H1 (cell line): ENCODE measurements at regions not wholly inside any gene's neighbourhood (a gene's known extent, or its start where the extent isn't known, plus 50 kb on each side); places are given as distances from the start of the nearest gene placed in this dataset.

ENCODE experiments used
- CTCF ChIA-PET: fragments of 300-600 bp; sonication (Branson Sonifier 250); formaldehyde crosslinking; loops from one replicate; lab custom pipeline; 2021; ENCODE audit not compliant: partially characterized antibody; lab: Charles Lee
- POLR2A ChIA-PET: fragments of 300-600 bp; sonication (Branson Sonifier 250); formaldehyde crosslinking; loops from one replicate; lab custom pipeline; 2021; ENCODE audit warnings: inconsistent platforms; ENCODE audit not compliant: partially characterized antibody; lab: Charles Lee
- DNase-seq, 2 experiments: peaks; one replicate each; pipeline versions ENCODE4 v3.0.0 to v3.0.0-alpha.2; 2010 to 2022; ENCODE audit warnings: low spot score in 2 of 2, low read depth in 1 of 2, mixed read lengths in 1 of 2
- FAIRE-seq: peaks from 2 replicates; lab custom pipeline; 2011; peaks lifted over from hg19 to GRCh38; lab: Jason Lieb, UNC
- H2AFZ ChIP-seq: 2 replicates; pipeline ENCODE4 v1.8.1; 2012; ENCODE audit warnings: low read length, inconsistent platforms
- H2AK5ac ChIP-seq: 2 replicates; pipeline ENCODE4 v1.6.1; 2013; ENCODE audit warnings: low read depth, low read length
- H2BK120ac ChIP-seq: replicated peaks from 2 replicates; pipeline ENCODE3; 2013; ENCODE audit warnings: low read depth, low read length, inconsistent platforms
- H2BK12ac ChIP-seq: 2 replicates; pipeline ENCODE4 v1.6.1; 2013; ENCODE audit warnings: low read depth, low read length
- H2BK15ac ChIP-seq: 2 replicates; pipeline ENCODE4 v1.6.1; 2013; ENCODE audit warnings: low read length
- H2BK20ac ChIP-seq: 2 replicates; pipeline ENCODE4 v1.6.1; 2013; ENCODE audit warnings: low read length
- H2BK5ac ChIP-seq: 2 replicates; pipeline ENCODE4 v1.6.1; 2013; ENCODE audit warnings: low read depth, low read length
- H3K14ac ChIP-seq: 2 replicates; pipeline ENCODE4 v1.6.1; 2013; ENCODE audit warnings: inconsistent platforms; ENCODE audit not compliant: insufficient read length
- H3K18ac ChIP-seq: 2 replicates; pipeline ENCODE4 v1.6.1; 2013; ENCODE audit warnings: low read length; ENCODE audit errors: extremely low read depth
- H3K23ac ChIP-seq: 2 replicates; pipeline ENCODE4 v1.6.1; 2013; ENCODE audit warnings: inconsistent platforms; ENCODE audit not compliant: insufficient read length
- H3K23me2 ChIP-seq: 2 replicates; pipeline ENCODE4 v1.6.1; 2013; ENCODE audit warnings: low read depth, low read length
- H3K27ac ChIP-seq: 2 replicates; pipeline ENCODE4 v1.6.1; 2011; ENCODE audit warnings: low read depth, low read length, inconsistent platforms
- H3K27me3 ChIP-seq, 4 experiments: replicated peaks in 1 of 4; 1 replicate in 1 of 4; 2 replicates in 3 of 4; pipeline versions ENCODE4 v1.6.1 to v1.8.1; 2011 to 2013; ENCODE audit warnings: low read length in 3 of 4, mild to moderate bottlenecking in 3 of 4, inconsistent platforms in 2 of 4, mixed read lengths in 2 of 4, moderate library complexity in 1 of 4; ENCODE audit not compliant: control insufficient read depth in 3 of 4, insufficient read depth in 3 of 4; ENCODE audit errors: extremely low read depth in 1 of 4
- H3K36me3 ChIP-seq, 4 experiments: 2 replicates each; pipeline versions ENCODE4 v1.6.1 to v1.8.1; 2011 to 2013; ENCODE audit warnings: mild to moderate bottlenecking in 4 of 4, low read length in 3 of 4, moderate library complexity in 2 of 4, control low read depth in 1 of 4, inconsistent platforms in 1 of 4; ENCODE audit not compliant: insufficient read depth in 4 of 4, control insufficient read depth in 2 of 4
- H3K4ac ChIP-seq: replicated peaks from 2 replicates; pipeline ENCODE3; 2013; ENCODE audit warnings: low read length, low read depth, mixed read lengths, inconsistent platforms; ENCODE audit not compliant: insufficient read length
- H3K4me1 ChIP-seq, 4 experiments: replicated peaks in 1 of 4; 1 replicate in 1 of 4; 2 replicates in 3 of 4; pipeline versions ENCODE4 v1.6.1 to v1.8.1; 2011 to 2013; ENCODE audit warnings: low read length in 3 of 4, inconsistent platforms in 2 of 4, mixed read lengths in 1 of 4; ENCODE audit not compliant: insufficient read depth in 4 of 4, control insufficient read depth in 3 of 4
- H3K4me2 ChIP-seq, 2 experiments: 2 replicates each; pipeline versions ENCODE4 v1.6.1 to v1.8.1; 2011 to 2013; ENCODE audit warnings: low read depth in 2 of 2, low read length in 2 of 2, control low read depth in 1 of 2, inconsistent platforms in 1 of 2, mild to moderate bottlenecking in 1 of 2; ENCODE audit not compliant: insufficient read depth in 1 of 2
- H3K4me3 ChIP-seq, 4 experiments: fragments of 200-600, 300-600 bp in 1 of 4; sonication (generic), shearing (Covaris generic), sonication (Bioruptor Twin) in 1 of 4; 2 replicates each; pipeline versions ENCODE4 v1.5.1 to v1.8.1; 2011 to 2016; ENCODE audit warnings: low read length in 4 of 4, low read depth in 3 of 4, control low read depth in 2 of 4, inconsistent platforms in 2 of 4, mild to moderate bottlenecking in 2 of 4, mixed read lengths in 1 of 4, moderate library complexity in 1 of 4; ENCODE audit not compliant: insufficient read depth in 2 of 4; ENCODE audit errors: extremely low read depth in 1 of 4
- H3K56ac ChIP-seq: replicated peaks from 2 replicates; pipeline ENCODE3; 2013; ENCODE audit warnings: low read depth, mild to moderate bottlenecking, mixed read lengths, low read length, inconsistent platforms; ENCODE audit not compliant: insufficient read length
- H3K79me1 ChIP-seq: 2 replicates; pipeline ENCODE4 v1.6.1; 2013; ENCODE audit warnings: low read depth, low read length, control low read depth
- H3K79me2 ChIP-seq, 2 experiments: 2 replicates each; pipeline versions ENCODE4 v1.6.1 to v1.8.1; 2012 to 2013; ENCODE audit warnings: low read length in 2 of 2, mild to moderate bottlenecking in 2 of 2, inconsistent platforms in 1 of 2; ENCODE audit not compliant: insufficient read depth in 2 of 2, control insufficient read depth in 1 of 2
- H3K9ac ChIP-seq, 4 experiments: replicated peaks in 1 of 4; 1 replicate in 1 of 4; 2 replicates in 3 of 4; pipeline versions ENCODE4 v1.6.1 to v1.8.1; 2011 to 2013; ENCODE audit warnings: low read depth in 3 of 4, low read length in 3 of 4, control low read depth in 2 of 4, mild to moderate bottlenecking in 2 of 4, moderate library complexity in 2 of 4, inconsistent platforms in 1 of 4; ENCODE audit errors: extremely low read depth in 1 of 4
- H3K9me3 ChIP-seq, 2 experiments: 2 replicates each; pipeline versions ENCODE4 v1.6.1 to v1.8.1; 2012 to 2013; ENCODE audit warnings: mild to moderate bottlenecking in 2 of 2, moderate library complexity in 2 of 2, control low read depth in 1 of 2, inconsistent platforms in 1 of 2, low read depth in 1 of 2, low read length in 1 of 2, mixed read lengths in 1 of 2; ENCODE audit not compliant: insufficient read depth in 2 of 2
- H4K20me1 ChIP-seq, 2 experiments: replicated peaks in 1 of 2; 2 replicates each; pipeline versions ENCODE3 to v1.8.1; 2011 to 2013; ENCODE audit warnings: inconsistent platforms in 2 of 2, low read length in 2 of 2, mild to moderate bottlenecking in 1 of 2; ENCODE audit not compliant: insufficient read depth in 2 of 2, control insufficient read depth in 1 of 2
- H4K5ac ChIP-seq: 2 replicates; pipeline ENCODE4 v1.6.1; 2013; ENCODE audit warnings: low read length, low read depth, mixed read lengths, inconsistent platforms; ENCODE audit not compliant: insufficient read length
- H4K8ac ChIP-seq: 2 replicates; pipeline ENCODE4 v1.8.0; 2013; ENCODE audit warnings: mild to moderate bottlenecking, moderate library complexity, low read length, inconsistent platforms; ENCODE audit not compliant: insufficient read depth; ENCODE audit errors: extremely low read depth
- H4K91ac ChIP-seq: replicated peaks from 2 replicates; pipeline ENCODE3; 2013; ENCODE audit warnings: low read length, mixed read lengths, inconsistent platforms; ENCODE audit not compliant: insufficient read length
- CEBPB ChIP-seq: IDR thresholded peaks from 2 replicates; pipeline ENCODE4 v1.6.1; 2012; ENCODE audit warnings: low read depth, low read length
- CHD1 ChIP-seq: IDR thresholded peaks from 2 replicates; pipeline ENCODE4 v1.6.1; 2012; ENCODE audit warnings: low read depth, low read length, improper control_type of control experiment
- EGR1 ChIP-seq: IDR thresholded peaks from 2 replicates; pipeline ENCODE4 v1.6.1; 2011; ENCODE audit warnings: low read depth, low read length, borderline replicate concordance
- WGBS, 2 experiments: shearing (Covaris generic) in 1 of 2; methylation state at CpG; one replicate each; pipeline versions ENCODE4 v1.1.6 to v1.1.7; 2013 to 2015; ENCODE audit warnings: low lambda C conversion rate in 2 of 2, mixed read lengths in 2 of 2, inconsistent platforms in 1 of 2, low coverage in 1 of 2, missing lambda C conversion rate in 1 of 2; ENCODE audit not compliant: insufficient replicate concordance in 2 of 2, insufficient coverage in 1 of 2, insufficient read length in 1 of 2; ENCODE audit errors: extremely low coverage in 1 of 2, missing lambda C conversion rate in 1 of 2; 5-methylcytosine and 5-hydroxymethylcytosine counted together

DNA sequence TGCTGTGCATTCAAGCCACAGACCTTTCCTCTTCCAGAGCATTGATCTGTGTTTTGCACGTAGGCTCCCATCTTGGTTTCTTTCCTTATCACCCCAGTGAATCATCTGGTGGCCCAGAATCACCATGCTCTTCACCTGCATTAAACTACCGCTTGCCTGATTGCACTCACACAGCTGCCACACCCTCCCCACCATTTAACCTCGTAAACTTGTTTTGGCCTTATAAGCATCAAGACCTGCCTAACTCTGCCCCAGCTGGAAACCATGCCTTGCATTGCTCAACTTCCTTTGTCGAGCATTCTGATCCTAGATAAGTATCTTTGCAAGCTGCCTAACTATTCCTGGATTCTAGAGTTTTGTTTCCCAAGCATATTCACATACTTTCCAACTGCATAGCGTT lies 369.6 kb upstream of the SEMA6A start:
- H3K36me3 ChIP-seq, result no peaks in the 10 kb centered on the region
- H3K9me3 ChIP-seq, result peaks cover 3% of the 10 kb centered on the region in 2 experiments; a peak in 1 of 4 replicates
- DNase-seq, result peak in 1 of 2 experiments; percentile 53
- no peaks in the 10 kb centered on the region for H4K20me1 ChIP-seq
- no peak overlapping the region for H3K4me3 ChIP-seq
- H3K27ac ChIP-seq, result no peak overlapping the region; the same call in 1 of the 2 replicates
- peaks cover 0 to 8% (median 4%) of the 10 kb centered on the region in 4 experiments; a peak in 4 of 7 replicates for H3K4me1 ChIP-seq
- peak overlapping the region; percentile 7 for H3K4ac ChIP-seq
- FAIRE-seq, result peak; percentile 57
- H2AFZ ChIP-seq, result no peak overlapping the region
- no peak overlapping the region for H3K23ac ChIP-seq
- POLR2A ChIA-PET, result interaction anchor here (0.6 to 1.1 kb wide), 4 partner anchors 50 to 408 kb away, joined by 3 to 6 read pairs (median 3); no protein-coding TSS in a partner anchor
- H2BK12ac ChIP-seq, result peak overlapping the region; percentile 94
- peak overlapping the region; percentile 56 for H2BK120ac ChIP-seq
- H3K18ac ChIP-seq, result peak overlapping the region; percentile 73; the same call in 1 of the 2 replicates
- CTCF ChIA-PET, result interaction anchor here (1.0 to 1.2 kb wide), 2 partner anchors 124 to 369 kb away, joined by 3 read pairs; partner anchors contain the start of gene SEMA6A
- peak overlapping the region; percentile 76; the same call in 1 of the 2 replicates for H2AK5ac ChIP-seq
- no peak overlapping the region for H3K14ac ChIP-seq
- TF ChIP-seq CHD1 (no peak), EGR1 (no peak), CEBPB (peak; percentile 82)
- H4K8ac ChIP-seq, result no peak overlapping the region
- H4K5ac ChIP-seq, result no peak overlapping the region
- no peak overlapping the region; a peak in 1 of 4 replicates for H3K4me2 ChIP-seq
- H3K79me2 ChIP-seq, result no peaks in the 10 kb centered on the region
- H4K91ac ChIP-seq, result peak overlapping the region; percentile 23
- H3K27me3 ChIP-seq, result no peaks in the 10 kb centered on the region
- peak overlapping the region; percentile 56 for H2BK20ac ChIP-seq
- no peaks in the 10 kb centered on the region for H3K23me2 ChIP-seq
- no peak overlapping the region for H3K9ac ChIP-seq
- H3K56ac ChIP-seq, result no peak overlapping the region
- H2BK15ac ChIP-seq, result no peak overlapping the region; the same call in 1 of the 2 replicates
- WGBS, 2 experiments, result 84% methylated on average over 5 of the region's 5 CpGs; no CpG with 5 or more reads in 1 of the 2 experiments
- H2BK5ac ChIP-seq, result peak overlapping the region; percentile 94; the same call in 1 of the 2 replicates
- no peaks in the 10 kb centered on the region for H3K79me1 ChIP-seq
